Stimulated activated CD8-positive, alpha-beta memory T cell treated with anti-CD3 and anti-CD28 coated beads, Interleukin-4, amount 100 ng/mL, for 48 hours (primary cell): ENCODE measurements at regions not wholly inside any gene's neighbourhood (a gene's known extent, or its start where the extent isn't known, plus 50 kb on each side); places are given as distances from the start of the nearest gene placed in this dataset.

ENCODE experiments used
- DNase-seq: peaks from one replicate; pipeline ENCODE4 v3.0.0-alpha.2; 2020

DNA sequence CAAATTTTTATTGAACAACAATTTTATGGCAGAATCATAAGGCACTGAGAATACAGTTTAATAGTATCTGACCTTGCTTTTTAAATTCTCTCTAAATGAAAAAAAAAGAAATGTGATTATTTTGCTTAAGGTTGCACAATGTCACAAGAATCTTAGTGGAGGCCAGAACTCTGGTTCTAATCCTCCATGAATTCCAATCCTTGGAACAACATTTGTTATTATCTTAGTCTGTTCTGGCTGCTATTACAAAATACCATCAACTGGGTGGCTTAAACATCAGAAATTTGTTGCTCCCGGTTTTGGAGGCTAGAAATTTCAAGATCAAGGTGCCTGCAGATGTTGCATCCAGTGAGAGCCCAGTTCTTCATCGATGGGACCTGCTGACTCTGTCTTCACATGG lies 158.2 kb upstream of the POM121L12 start:
- DNase-seq: no peak

DNA sequence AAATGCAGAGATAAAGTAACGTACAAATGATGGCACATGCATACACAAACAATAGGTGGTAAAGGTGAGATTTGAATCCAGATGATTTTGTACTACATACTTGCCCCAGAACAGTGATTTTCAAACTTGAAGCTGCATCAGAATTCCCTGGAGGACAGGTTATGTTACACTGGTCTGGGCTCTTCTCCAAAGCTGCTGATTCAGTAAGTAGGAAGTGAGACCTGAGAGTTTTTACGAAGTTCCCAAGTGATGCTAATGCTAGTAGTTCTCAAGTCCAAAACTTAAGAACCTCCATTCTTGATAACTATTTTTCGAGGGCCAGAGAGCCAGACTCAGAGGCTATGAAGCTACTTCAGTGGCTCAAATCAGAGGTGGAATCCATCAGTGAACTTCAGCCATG lies 159.0 kb upstream of the POM121L12 start:
- no peak for DNase-seq

DNA sequence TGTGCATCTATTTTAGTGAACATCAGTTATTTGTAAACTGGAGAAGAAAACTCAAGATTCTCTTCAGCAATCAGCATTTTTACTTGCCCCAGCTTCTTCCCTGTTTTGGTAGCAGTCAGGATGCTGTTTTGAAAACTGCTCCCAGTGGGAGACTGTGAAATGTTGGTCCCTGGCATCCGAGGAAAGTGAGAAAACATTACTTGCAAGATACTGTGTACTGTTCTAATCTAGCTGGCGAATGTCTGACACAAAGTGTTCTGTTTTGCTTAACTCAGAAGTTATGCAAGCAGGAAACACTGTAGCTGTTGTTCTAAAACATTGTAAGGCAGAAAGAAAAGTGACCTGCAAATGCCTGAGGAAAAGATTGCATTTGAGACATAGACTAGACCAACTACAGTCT lies 171.8 kb upstream of the POM121L12 start:
- no peak for DNase-seq

DNA sequence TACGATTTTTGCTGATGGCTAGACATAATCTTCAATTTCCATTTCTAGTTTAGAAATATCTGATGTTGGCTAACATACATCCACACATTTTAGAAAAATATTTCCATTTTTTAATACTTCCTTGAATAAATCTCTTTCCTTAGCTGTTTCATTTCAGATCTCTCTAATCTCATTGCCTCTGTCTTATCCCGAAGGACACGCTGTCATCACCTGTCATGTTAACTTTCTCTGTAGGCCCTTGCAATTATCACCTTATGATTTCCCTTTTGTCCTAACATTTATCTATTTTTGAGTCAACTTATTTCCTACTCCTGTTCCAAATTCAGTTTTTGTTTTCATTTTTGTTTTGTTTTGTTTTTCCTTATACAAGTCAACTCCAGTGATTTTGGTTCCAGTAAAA lies 173.1 kb upstream of the POM121L12 start:
- DNase-seq: no peak

- DNase-seq: no peak
Observed at GRCh38 chr7:52857367-52857766, 178.1 kb upstream of the POM121L12 start.

GRCh38 chr7:52854681-52855080 lies 180.8 kb upstream of the POM121L12 start:
- DNase-seq: no peak

DNA sequence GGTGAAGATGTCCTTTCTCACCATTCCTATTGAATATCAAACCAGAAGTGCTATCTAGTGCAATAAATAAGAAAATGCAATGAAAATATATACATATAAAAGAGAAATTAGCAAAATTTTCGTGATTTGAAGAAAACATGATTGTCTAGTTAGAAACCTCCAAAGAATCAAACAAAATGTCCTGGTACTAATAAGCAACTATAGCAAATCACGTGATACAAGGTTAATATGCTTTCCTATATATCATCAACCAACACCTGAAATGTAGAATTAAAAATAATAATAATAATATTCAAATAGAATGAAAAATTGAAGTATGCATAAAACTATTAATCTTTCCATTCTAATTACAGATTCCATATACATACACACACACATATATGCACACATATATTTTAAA lies 183.9 kb upstream of the POM121L12 start:
- DNase-seq: no peak

GRCh38 chr7:52843436-52843835 lies 192.0 kb upstream of the POM121L12 start:
- DNase-seq: no peak

DNA sequence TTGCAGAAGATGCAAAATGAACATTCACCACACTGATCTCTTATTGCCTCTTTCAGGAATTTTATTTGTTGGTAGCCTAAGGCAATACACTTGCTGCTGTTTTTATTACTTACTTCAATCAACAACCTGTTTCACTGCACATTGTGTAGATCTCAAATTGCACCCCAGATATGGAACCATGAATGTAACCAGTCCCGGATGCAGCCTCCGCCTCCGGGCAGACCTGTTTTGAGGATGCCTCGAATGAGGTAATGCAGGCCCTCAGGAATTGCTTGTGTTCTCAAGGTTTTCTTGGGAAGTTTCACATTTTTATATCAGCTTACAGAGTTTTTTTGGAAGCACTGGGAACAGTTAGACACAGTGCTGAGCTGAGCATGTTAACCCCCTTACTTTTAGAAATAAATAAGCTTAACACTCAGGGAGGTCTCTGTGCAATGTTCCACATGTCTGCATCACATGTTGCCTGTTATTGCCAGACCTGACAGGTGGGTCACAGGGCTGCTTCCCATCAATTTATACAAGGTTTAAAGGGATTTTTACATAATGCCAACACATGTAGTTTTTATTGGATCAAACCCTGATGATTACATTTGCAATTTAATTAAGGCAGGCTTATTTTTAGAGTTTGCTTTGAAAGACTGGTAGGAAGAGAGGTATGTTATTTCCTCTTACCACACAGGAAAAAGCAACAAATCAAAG lies 193.1 kb upstream of the POM121L12 start:
- no peak for DNase-seq

DNA sequence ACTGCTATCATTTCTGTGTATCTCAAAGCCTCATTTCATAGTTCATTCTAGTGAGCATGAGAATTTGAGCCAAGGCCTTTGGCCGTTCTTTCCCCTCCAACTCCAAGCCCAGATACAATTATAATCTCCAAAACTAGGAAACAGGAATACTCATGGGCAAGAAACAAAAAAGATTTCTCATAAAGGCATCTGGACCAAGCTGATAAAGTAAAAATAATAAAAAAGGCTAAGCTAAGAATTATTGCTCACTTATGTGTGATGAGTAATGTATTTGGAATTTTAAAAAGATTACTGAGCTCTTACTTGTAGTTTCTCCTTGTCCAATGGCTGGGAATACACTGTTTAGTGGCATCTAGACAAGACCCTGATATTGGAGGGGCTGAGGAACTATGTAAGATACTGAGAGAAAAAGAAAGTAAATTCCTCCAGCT lies 196.4 kb upstream of the POM121L12 start:
- DNase-seq: no peak

GRCh38 chr7:52831321-52831720 lies 204.1 kb upstream of the POM121L12 start:
- no peak for DNase-seq

- DNase-seq: no peak
Observed at GRCh38 chr7:52830801-52831200, 204.6 kb upstream of the POM121L12 start.

DNA sequence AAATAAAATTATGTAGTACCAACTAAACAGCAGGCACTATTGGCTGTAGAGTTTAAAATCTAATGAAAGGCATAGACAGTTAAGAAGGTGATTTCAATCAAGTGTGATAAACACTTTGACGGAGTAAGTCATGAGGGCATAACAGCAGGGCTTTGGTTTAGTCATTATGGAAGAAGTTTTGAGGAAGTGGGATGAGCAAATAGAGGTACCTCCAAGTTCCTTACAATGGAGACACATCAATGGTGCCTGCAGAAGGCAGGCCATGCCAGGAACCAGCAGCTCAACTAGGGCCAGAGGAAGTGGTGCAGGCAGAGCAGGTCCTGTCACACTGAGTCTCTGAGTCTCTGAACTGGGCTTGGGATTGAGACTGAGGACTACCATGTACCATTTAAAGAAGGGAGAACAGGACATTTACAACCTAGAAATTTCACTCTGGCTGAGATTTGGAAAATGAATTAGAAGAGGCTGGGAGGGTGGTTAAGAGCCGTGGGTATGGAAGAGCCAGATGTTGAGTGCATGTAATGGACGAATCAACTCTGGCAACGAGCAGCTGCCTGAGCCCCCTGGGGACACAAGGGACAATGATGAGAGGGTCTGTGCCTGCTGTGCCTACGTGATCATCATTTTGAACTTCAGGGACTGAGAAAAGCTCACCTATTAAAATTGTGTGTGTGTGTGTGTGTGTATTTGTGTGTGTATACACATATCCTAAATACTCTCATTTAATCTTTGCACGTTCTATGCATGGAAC lies 208.7 kb upstream of the POM121L12 start:
- DNase-seq: no peak

- DNase-seq: no peak
Observed at GRCh38 chr7:52825611-52826010, 209.8 kb upstream of the POM121L12 start.

DNA sequence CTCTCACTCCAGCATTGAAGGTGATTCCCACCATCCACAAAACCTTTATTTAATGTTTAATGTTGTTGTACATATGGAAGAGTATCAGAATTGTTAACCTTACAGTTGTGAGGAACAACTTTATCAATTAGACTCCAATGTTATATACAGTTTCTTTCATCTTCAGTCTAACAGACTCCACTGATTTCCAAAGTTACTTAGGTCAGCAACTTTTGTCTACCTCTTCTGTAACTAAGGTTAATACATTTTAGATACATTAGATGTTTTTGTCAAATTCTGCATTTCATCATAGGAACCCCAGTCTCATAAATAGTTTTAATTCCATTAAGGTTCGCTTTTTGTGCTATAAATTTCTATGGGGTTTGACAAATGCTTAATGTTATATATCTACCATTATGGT lies 223.9 kb upstream of the POM121L12 start:
- DNase-seq: no peak

DNA sequence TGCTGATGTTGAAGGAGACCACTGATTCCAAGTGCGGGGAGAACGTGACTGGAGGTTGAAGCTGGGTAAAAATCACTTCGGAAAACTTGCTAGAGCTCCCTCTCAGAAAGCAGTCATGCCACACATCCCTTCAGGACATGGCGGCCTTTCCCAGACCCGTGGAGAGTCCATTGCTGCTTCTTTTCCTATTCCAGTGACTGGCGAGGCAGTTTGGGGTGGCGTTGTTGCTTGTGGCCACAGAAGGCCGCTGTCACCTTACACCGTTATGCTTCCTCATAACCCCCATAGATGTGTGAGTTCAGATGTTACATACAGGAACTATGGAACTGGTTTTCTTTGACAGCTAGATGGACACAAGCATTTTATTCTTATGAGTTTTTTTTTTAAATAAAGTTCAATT lies 235.6 kb upstream of the POM121L12 start:
- DNase-seq: no peak

GRCh38 chr7:52797801-52798200 lies 237.6 kb upstream of the POM121L12 start:
- no peak for DNase-seq

DNA sequence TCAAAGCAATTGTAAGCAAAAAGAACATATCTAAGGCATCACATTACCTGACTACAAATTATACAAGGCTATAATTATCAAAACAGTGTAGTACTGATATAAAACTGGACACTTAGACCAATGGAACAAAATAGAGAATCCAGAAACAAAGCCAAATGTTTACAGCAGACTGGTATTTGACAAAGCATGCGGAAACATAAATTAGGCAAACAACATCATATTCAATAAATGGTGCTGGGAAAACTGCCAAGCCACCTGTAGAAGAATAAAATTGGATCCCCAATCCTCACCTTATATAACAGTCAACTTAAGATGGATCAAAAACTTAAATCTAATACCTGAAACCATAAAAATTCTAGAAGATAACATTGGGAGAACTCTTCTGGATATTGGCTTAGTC lies 240.8 kb upstream of the POM121L12 start:
- no peak for DNase-seq

- DNase-seq: no peak
Observed at GRCh38 chr7:52791176-52791700, 244.2 kb upstream of the POM121L12 start.

DNA sequence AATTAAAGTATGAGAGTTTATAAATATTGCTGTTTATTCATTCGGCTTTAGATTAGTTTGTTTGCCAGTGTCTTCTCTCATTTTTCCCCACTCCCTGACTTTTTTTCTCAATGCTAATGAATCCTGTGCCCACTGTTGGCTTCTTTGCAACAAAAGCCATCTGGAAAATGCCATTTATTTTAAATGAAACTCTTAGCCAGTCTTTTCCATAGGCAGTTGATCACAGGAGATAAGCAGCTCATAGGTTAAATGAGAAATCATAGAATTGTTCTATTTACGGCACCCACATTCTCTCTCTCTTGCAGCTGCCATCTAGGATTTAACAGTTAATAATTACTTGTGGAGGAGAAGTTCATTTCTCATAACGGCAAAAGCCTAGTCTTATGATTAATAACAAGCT lies 249.3 kb upstream of the POM121L12 start:
- no peak for DNase-seq

- no peak for DNase-seq
Observed at GRCh38 chr7:52782348-52782747, 253.1 kb upstream of the POM121L12 start.

DNA sequence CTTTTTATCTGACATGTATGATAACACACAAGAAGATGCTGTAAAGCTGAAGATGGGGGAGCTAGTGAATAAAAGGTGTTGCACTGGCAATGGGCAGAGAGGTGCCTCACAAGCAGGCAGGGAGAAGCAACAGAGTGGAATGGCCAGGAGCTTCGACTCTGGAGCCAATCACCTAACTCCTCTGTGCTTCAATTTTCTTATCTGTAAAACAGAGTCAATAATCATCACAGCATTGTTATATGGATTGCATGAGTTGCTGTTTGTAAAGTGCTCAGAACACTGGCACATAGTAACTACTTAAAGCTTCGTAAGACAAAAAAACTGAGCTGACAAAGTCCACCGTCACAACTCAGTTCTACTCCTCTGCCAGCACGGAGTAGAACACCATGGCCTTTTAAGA lies 254.2 kb upstream of the POM121L12 start:
- no peak for DNase-seq

DNA sequence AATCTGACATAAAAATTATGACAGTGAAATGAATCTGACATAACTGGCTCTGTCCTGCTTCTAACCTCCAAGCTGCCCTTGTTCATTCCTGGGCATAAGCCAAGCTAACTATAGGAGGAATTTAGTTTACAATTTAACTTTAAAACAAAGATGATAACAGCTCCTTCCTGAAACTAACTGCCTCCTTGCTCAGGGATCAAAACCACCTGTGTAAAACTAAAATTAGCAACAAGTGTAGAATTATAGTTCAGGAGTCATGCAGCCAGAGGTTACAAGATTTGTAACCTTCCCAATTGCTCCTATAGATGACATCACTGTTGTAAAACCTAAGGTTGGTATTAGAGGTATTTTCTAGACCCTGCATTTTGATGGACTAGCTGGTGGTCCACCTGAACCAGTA lies 256.4 kb upstream of the POM121L12 start:
- DNase-seq: no peak

- no peak for DNase-seq
Observed at GRCh38 chr7:52777051-52777822, 258.2 kb upstream of the POM121L12 start.
